HEK293 (cell line): ENCODE measurements at regions not wholly inside any gene's neighbourhood (a gene's known extent, or its start where the extent isn't known, plus 50 kb on each side); places are given as distances from the start of the nearest gene placed in this dataset.
A peak's percentile ranks its signal among the peaks of the same experiment; 100 is the strongest.

Experiments
- CTCF ChIA-PET: fragments of 350-600 bp; formaldehyde crosslinking; extraction: SDS; loops from one replicate; lab custom pipeline; 2021; ENCODE audit warnings: antibody characterized with exemption; lab: Yijun Ruan, JAX
- POLR2A ChIA-PET: fragments of 300-600 bp; formaldehyde crosslinking; extraction: SDS; loops from one replicate; lab custom pipeline; 2020; ENCODE audit warnings: antibody characterized with exemption, inconsistent platforms; lab: Yijun Ruan, JAX
- H3K27ac ChIP-seq: fragments of 200-500 bp; sonication (Bioruptor generic); 2 replicates; pipeline ENCODE4 v1.5.1; 2014; ENCODE audit warnings: low read depth, low read length, control low read depth, inconsistent platforms; ENCODE audit errors: extremely low read depth
- H3K36me3 ChIP-seq, 2 experiments: fragments of 200-500 bp in 1 of 2; sonication (Bioruptor generic) in 1 of 2; 1 replicate in 1 of 2; 2 replicates in 1 of 2; pipeline ENCODE4 v1.5.1; 2014 to 2017; ENCODE audit warnings: inconsistent platforms in 2 of 2, low read length in 2 of 2; ENCODE audit not compliant: control insufficient read depth in 2 of 2, insufficient read depth in 1 of 2
- H3K4me1 ChIP-seq: fragments of 200-500 bp; sonication (Bioruptor generic); 2 replicates; pipeline ENCODE4 v1.5.1; 2014; ENCODE audit warnings: mild to moderate bottlenecking, low read length, inconsistent platforms; ENCODE audit not compliant: control insufficient read depth, insufficient read depth
- H3K4me3 ChIP-seq: 2 replicates; pipeline ENCODE4 v1.5.1; 2011; ENCODE audit warnings: low read depth, mild to moderate bottlenecking, control low read depth, low read length, moderate library complexity
- H3K9me3 ChIP-seq: fragments of 200-500 bp; sonication (Bioruptor generic); 2 replicates; pipeline ENCODE4 v1.5.1; 2014; ENCODE audit warnings: low read depth, low read length, inconsistent platforms; ENCODE audit not compliant: control insufficient read depth, insufficient read depth
- GLI2 ChIP-seq: fragments of 450-650 bp; formaldehyde crosslinking; IDR thresholded peaks from 2 replicates; pipeline ENCODE4; 2017; ENCODE audit warnings: missing biosample characterization, missing genetic modification characterization, low read depth, borderline replicate concordance
- GLIS2 ChIP-seq: fragments of 450-650 bp; formaldehyde crosslinking; IDR thresholded peaks from 2 replicates; pipeline ENCODE4 v1.5.1; 2016; ENCODE audit warnings: missing biosample characterization, missing genetic modification characterization
- KLF10 ChIP-seq: fragments of 450-650 bp; IDR thresholded peaks from 2 replicates; pipeline ENCODE4 v1.5.1; 2018; ENCODE audit warnings: missing biosample characterization, mild to moderate bottlenecking, missing genetic modification characterization
- MYNN ChIP-seq: fragments of 450-650 bp; formaldehyde crosslinking; IDR thresholded peaks from 2 replicates; pipeline ENCODE4 v1.5.1; 2016; ENCODE audit warnings: missing biosample characterization, missing genetic modification characterization, borderline replicate concordance
- PRDM10 ChIP-seq: fragments of 450-650 bp; formaldehyde crosslinking; IDR thresholded peaks from 2 replicates; pipeline ENCODE4 v1.5.1; 2016; ENCODE audit warnings: missing biosample characterization, missing genetic modification characterization
- SP2 ChIP-seq: fragments of 450-650 bp; formaldehyde crosslinking; IDR thresholded peaks from 2 replicates; pipeline ENCODE4 v1.5.1; 2016; ENCODE audit warnings: missing biosample characterization, missing genetic modification characterization
- TCF7L2 ChIP-seq: IDR thresholded peaks from 2 replicates; pipeline ENCODE4 v1.6.1; 2011; ENCODE audit warnings: low read depth, mild to moderate bottlenecking, inconsistent platforms, low read length, moderate library complexity, borderline replicate concordance
- ZEB2 ChIP-seq: fragments of 450-650 bp; formaldehyde crosslinking; IDR thresholded peaks from 2 replicates; pipeline ENCODE4 v1.5.1; 2016; ENCODE audit warnings: missing biosample characterization, missing genetic modification characterization
- ZFHX2 ChIP-seq: fragments of 450-650 bp; formaldehyde crosslinking; conservative IDR thresholded peaks from 2 replicates; pipeline ENCODE4 v1.5.1; 2016; ENCODE audit warnings: missing biosample characterization, missing genetic modification characterization
- ZNF248 ChIP-seq: fragments of 450-650 bp; formaldehyde crosslinking; IDR thresholded peaks from 2 replicates; pipeline ENCODE4 v1.5.1; 2017; ENCODE audit warnings: missing biosample characterization, missing genetic modification characterization
- ZNF335 ChIP-seq: fragments of 450-650 bp; formaldehyde crosslinking; conservative IDR thresholded peaks from 2 replicates; pipeline ENCODE4 v1.5.1; 2016; ENCODE audit warnings: missing biosample characterization, missing genetic modification characterization
- ZNF433 ChIP-seq: fragments of 450-650 bp; formaldehyde crosslinking; IDR thresholded peaks from 2 replicates; pipeline ENCODE4 v1.5.1; 2016; ENCODE audit warnings: missing biosample characterization, missing genetic modification characterization, low read depth
- ZNF548 ChIP-seq: fragments of 450-650 bp; formaldehyde crosslinking; IDR thresholded peaks from 2 replicates; pipeline ENCODE4 v1.5.1; 2016; ENCODE audit warnings: missing biosample characterization, missing genetic modification characterization
- ZNF571 ChIP-seq: fragments of 450-650 bp; formaldehyde crosslinking; IDR thresholded peaks from 2 replicates; pipeline ENCODE4 v1.5.0; 2017; ENCODE audit warnings: missing biosample characterization, missing genetic modification characterization
- ZNF645 ChIP-seq: fragments of 450-650 bp; formaldehyde crosslinking; IDR thresholded peaks from 2 replicates; pipeline ENCODE4; 2016; ENCODE audit warnings: missing biosample characterization, missing genetic modification characterization
- ZNF704 ChIP-seq: fragments of 450-650 bp; formaldehyde crosslinking; IDR thresholded peaks from 2 replicates; pipeline ENCODE4 v1.5.1; 2016; ENCODE audit warnings: missing biosample characterization, missing genetic modification characterization
- ZNF776 ChIP-seq: fragments of 450-650 bp; formaldehyde crosslinking; IDR thresholded peaks from 2 replicates; pipeline ENCODE4 v1.5.0; 2017; ENCODE audit warnings: missing biosample characterization, missing genetic modification characterization, borderline replicate concordance
- TF ChIP-seq, protein P1 (sequence below): fragments of 450-650 bp; formaldehyde crosslinking; IDR thresholded peaks from 2 replicates; pipeline ENCODE4 v1.5.1; 2017; ENCODE audit warnings: missing biosample characterization, missing genetic modification characterization

- TF ChIP-seq ZNF548 (tag by site-specific recombination) (no peak), ZFHX2 (tag by site-specific recombination) (peak; percentile 33)
- Histone ChIP-seq H3K9me3 (no peaks in the 10 kb centered on the region), H3K4me3 (no peak overlapping the region), H3K4me1 (no peaks in the 10 kb centered on the region), H3K27ac (no peak overlapping the region), H3K36me3 (no peaks in the 10 kb centered on the region)
- CTCF ChIA-PET, result interaction anchor here (0.7 kb wide), 1 partner anchor 18 kb away, joined by 3 read pairs; no protein-coding TSS in a partner anchor
- POLR2A ChIA-PET, result no interaction called here
These were observed 233.0 kb downstream of the ERMARD start for GRCh38 chr6:169984181-169985120.

GRCh38 chr6:169983651-169984050, 232.2 kb downstream of the ERMARD start:
- Histone ChIP-seq H3K27ac (no peak overlapping the region), H3K4me1 (no peaks in the 10 kb centered on the region), H3K36me3 (no peaks in the 10 kb centered on the region), H3K9me3 (no peaks in the 10 kb centered on the region)
- CTCF ChIA-PET, result interaction anchor here (0.7 to 1.0 kb wide), 2 partner anchors 16 to 19 kb away, joined by 3 read pairs; no protein-coding TSS in a partner anchor
- TF ChIP-seq ZNF645, result no peak
- no peak for TF ChIP-seq TCF7L2
- no peak for TF ChIP-seq KLF10
- TF ChIP-seq ZEB2 (tag by site-specific recombination), result no peak
- TF ChIP-seq GLIS2 (tag by site-specific recombination), result no peak
- TF ChIP-seq, all 188 proteins: peak for 0
- POLR2A ChIA-PET, result no interaction called here
- no peak overlapping the region for H3K4me3 ChIP-seq

DNA sequence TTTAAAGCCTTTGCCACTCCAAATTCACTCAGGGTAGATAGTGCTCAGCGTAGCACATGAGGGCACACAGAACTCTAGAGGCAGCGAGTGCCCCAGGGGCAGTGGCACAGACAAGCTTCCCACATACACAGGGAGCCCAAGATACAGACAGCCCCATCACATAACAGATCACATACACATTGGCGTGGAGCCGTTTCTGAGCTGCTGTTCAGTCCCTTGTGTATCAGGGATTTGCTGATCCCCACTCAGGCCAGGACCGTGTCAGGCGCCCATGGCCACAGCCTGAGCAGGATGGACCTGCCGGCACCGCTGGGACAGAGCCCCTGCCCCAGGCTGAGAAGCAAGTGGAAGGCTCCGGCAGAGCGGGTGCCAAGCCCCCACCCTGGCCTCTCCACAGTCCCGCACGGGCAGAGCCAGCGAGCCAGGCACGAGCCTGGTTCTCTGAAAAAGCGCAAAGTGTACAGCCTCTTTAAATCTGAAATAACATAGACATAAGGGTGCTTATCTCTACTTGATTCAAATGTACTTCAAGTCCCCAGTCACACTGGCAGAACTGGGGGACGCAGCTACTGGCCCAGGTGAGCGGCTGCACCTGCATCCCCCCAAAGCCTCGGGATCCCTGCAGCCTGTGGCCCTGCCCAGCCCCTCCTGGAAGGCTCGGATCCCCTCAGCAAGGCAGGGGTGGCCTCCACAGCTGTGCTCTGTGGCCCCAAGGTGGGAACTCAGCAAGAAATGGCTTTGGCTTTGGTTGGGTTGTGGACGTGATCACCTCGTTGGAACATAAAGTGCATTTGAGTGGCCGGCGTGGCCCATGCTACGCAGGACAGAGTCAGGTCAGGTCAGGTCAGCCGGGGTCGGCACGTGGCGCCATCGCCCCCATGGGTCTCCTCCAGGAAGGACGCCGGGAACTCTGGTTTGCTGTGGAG, 231.3 kb downstream of the ERMARD start:
- CTCF ChIA-PET, result interaction anchor here (1.0 kb wide), 1 partner anchor 17 kb away, joined by 3 read pairs; no protein-coding TSS in a partner anchor
- no peak for TF ChIP-seq SP2
- TF ChIP-seq ZNF248, result no peak
- TF ChIP-seq, protein P1, sequence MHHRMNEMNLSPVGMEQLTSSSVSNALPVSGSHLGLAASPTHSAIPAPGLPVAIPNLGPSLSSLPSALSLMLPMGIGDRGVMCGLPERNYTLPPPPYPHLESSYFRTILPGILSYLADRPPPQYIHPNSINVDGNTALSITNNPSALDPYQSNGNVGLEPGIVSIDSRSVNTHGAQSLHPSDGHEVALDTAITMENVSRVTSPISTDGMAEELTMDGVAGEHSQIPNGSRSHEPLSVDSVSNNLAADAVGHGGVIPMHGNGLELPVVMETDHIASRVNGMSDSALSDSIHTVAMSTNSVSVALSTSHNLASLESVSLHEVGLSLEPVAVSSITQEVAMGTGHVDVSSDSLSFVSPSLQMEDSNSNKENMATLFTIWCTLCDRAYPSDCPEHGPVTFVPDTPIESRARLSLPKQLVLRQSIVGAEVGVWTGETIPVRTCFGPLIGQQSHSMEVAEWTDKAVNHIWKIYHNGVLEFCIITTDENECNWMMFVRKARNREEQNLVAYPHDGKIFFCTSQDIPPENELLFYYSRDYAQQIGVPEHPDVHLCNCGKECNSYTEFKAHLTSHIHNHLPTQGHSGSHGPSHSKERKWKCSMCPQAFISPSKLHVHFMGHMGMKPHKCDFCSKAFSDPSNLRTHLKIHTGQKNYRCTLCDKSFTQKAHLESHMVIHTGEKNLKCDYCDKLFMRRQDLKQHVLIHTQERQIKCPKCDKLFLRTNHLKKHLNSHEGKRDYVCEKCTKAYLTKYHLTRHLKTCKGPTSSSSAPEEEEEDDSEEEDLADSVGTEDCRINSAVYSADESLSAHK (tag by site-specific recombination), result no peak
- TF ChIP-seq ZNF335 (tag by site-specific recombination), result no peak
- no peak for TF ChIP-seq ZNF571 (tag by site-specific recombination)
- TF ChIP-seq MYNN, result no peak
- no peak for TF ChIP-seq PRDM10 (tag by site-specific recombination)
- no peak for TF ChIP-seq GLI2 (tag by site-specific recombination)
- TF ChIP-seq ZNF433 (tag by site-specific recombination), result no peak
- TF ChIP-seq ZNF704 (tag by site-specific recombination), result no peak
- TF ChIP-seq ZNF776, result no peak

More for the DNA sequence above, 231.3 kb downstream of the ERMARD start:
- POLR2A ChIA-PET, result no interaction called here
- Histone ChIP-seq H3K36me3 (no peaks in the 10 kb centered on the region), H3K27ac (no peak overlapping the region), H3K4me3 (no peak overlapping the region), H3K4me1 (no peaks in the 10 kb centered on the region), H3K9me3 (no peaks in the 10 kb centered on the region)
